HL-60 (cell line): ENCODE measurements at regions not wholly inside any gene's neighbourhood (a gene's known extent, or its start where the extent isn't known, plus 50 kb on each side); places are given as distances from the start of the nearest gene placed in this dataset.

ENCODE experiments used
- DNase-seq, 2 experiments: peaks; one replicate each; pipeline ENCODE4 v3.0.0-alpha.2; 2010 to 2020; ENCODE audit warnings: low read depth in 1 of 2, low spot score in 1 of 2
- H3K27ac ChIP-seq: fragments of 250-450 bp; sonication (Bioruptor Pico); replicated peaks from 2 replicates; pipeline ENCODE4 v1.5.1; 2020; ENCODE audit warnings: mild to moderate bottlenecking, moderate library complexity
- H3K27me3 ChIP-seq: fragments of 250-450 bp; sonication (Bioruptor Pico); 2 replicates; pipeline ENCODE4 v1.5.1; 2021; ENCODE audit warnings: mild to moderate bottlenecking, moderate library complexity; ENCODE audit not compliant: insufficient read depth, poor library complexity, severe bottlenecking
- H3K4me3 ChIP-seq: replicated peaks from 2 replicates; pipeline ENCODE4 v1.5.1; 2011; ENCODE audit warnings: mild to moderate bottlenecking, control low read depth, low read length; ENCODE audit not compliant: insufficient read depth
- GABPA ChIP-seq: IDR thresholded peaks from 2 replicates; pipeline ENCODE4 v1.6.1; 2012; ENCODE audit warnings: low read depth
- POLR2AphosphoS5 ChIP-seq: IDR thresholded peaks from 2 replicates; pipeline ENCODE4 v1.6.1; 2012; ENCODE audit warnings: low read depth
- REST ChIP-seq: IDR thresholded peaks from 2 replicates; pipeline ENCODE4 v1.6.1; 2012; ENCODE audit warnings: low read depth; ENCODE audit not compliant: insufficient replicate concordance
- SPI1 ChIP-seq: IDR thresholded peaks from 2 replicates; pipeline ENCODE4 v1.6.1; 2012; ENCODE audit warnings: low read depth, mild to moderate bottlenecking, borderline replicate concordance
- TF ChIP-seq, protein P1 (sequence below): IDR thresholded peaks from one replicate; pipeline ENCODE4 v1.5.1; 2011; ENCODE audit warnings: low read length, control low read depth, inconsistent platforms; ENCODE audit not compliant: insufficient read depth

DNA sequence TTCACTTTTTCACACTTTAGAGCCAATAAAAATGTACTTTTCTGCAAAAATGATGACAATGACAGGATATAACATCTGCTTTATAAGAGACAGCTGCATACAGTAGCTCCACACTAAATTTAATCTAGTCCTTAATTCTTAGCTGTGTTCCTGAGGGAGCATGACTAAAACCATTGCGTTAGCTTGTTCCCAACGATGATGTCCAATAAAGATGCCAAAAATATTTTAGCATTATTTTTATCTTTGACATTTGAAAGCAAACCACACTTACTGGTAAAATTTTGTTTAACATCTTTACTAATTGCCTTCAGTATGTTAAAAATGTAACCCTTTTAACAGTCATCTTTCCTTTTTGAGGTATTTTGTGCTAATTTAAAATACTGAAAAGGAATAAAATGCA lies 382.7 kb downstream of the CHSY3 start:
- TF ChIP-seq POLR2AphosphoS5 (no peak), GABPA (no peak), REST (no peak), SPI1 (no peak)
- TF ChIP-seq, protein P1, sequence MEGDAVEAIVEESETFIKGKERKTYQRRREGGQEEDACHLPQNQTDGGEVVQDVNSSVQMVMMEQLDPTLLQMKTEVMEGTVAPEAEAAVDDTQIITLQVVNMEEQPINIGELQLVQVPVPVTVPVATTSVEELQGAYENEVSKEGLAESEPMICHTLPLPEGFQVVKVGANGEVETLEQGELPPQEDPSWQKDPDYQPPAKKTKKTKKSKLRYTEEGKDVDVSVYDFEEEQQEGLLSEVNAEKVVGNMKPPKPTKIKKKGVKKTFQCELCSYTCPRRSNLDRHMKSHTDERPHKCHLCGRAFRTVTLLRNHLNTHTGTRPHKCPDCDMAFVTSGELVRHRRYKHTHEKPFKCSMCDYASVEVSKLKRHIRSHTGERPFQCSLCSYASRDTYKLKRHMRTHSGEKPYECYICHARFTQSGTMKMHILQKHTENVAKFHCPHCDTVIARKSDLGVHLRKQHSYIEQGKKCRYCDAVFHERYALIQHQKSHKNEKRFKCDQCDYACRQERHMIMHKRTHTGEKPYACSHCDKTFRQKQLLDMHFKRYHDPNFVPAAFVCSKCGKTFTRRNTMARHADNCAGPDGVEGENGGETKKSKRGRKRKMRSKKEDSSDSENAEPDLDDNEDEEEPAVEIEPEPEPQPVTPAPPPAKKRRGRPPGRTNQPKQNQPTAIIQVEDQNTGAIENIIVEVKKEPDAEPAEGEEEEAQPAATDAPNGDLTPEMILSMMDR, result no peak
- Histone ChIP-seq H3K27me3 (no peaks in the 10 kb centered on the region), H3K27ac (no peak overlapping the region), H3K4me3 (no peak overlapping the region)
- DNase-seq, result no peak

DNA sequence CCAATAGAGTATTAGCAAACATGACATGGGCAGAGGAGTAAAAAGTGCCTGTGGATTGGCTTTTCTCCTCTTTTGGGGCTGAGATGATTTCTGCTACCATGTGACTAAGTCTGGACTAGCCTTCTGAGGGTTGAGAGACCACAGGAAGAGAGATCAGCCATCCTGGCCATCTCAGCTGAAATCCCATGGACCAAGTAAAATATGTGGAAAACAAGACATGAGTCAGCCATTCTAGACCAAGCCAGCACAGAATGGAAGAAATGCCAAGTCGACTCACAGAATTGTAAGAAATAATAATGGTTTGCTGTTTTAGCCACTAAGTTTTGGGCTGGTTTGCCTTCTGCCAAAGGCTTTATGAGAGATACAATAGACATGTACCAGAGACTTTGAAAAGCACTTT lies 377.8 kb downstream of the CHSY3 start:
- H3K27me3 ChIP-seq, result no peaks in the 10 kb centered on the region
- H3K4me3 ChIP-seq, result no peak overlapping the region
- TF ChIP-seq POLR2AphosphoS5 (no peak), REST (no peak), GABPA (no peak), SPI1 (no peak)
- TF ChIP-seq, protein P1, result no peak
- DNase-seq, result no peak
- no peak overlapping the region for H3K27ac ChIP-seq

- no peak for TF ChIP-seq REST
- TF ChIP-seq POLR2AphosphoS5, result no peak
- no peak for TF ChIP-seq SPI1
- TF ChIP-seq, protein P1, result no peak
- TF ChIP-seq GABPA, result no peak
- H3K27ac ChIP-seq, result no peak overlapping the region
- no peak for DNase-seq
- no peaks in the 10 kb centered on the region for H3K27me3 ChIP-seq
- H3K4me3 ChIP-seq, result no peak overlapping the region
Observed at GRCh38 chr5:130280528-130281217, 376.4 kb downstream of the CHSY3 start.
